ENCODE measurements at regions not wholly inside any gene's neighbourhood (a gene's known extent, or its start where the extent isn't known, plus 50 kb on each side); places are given as distances from the start of the nearest gene placed in this dataset.

- no peak for TF ChIP-seq ZFP30 (CRISPR knock-in tag; IDR thresholded peaks at IDR 0.05)
- no peak for TF ChIP-seq PPARA (CRISPR knock-in tag; IDR thresholded peaks at IDR 0.05; ENCODE audit: borderline replicate concordance)
- TF ChIP-seq PATZ1 (CRISPR knock-in tag; IDR thresholded peaks at IDR 0.05; ENCODE audit: borderline replicate concordance) = no peak
- TF ChIP-seq GLIS3 (CRISPR knock-in tag; IDR thresholded peaks at IDR 0.05) = no peak
- TF ChIP-seq, protein P1, sequence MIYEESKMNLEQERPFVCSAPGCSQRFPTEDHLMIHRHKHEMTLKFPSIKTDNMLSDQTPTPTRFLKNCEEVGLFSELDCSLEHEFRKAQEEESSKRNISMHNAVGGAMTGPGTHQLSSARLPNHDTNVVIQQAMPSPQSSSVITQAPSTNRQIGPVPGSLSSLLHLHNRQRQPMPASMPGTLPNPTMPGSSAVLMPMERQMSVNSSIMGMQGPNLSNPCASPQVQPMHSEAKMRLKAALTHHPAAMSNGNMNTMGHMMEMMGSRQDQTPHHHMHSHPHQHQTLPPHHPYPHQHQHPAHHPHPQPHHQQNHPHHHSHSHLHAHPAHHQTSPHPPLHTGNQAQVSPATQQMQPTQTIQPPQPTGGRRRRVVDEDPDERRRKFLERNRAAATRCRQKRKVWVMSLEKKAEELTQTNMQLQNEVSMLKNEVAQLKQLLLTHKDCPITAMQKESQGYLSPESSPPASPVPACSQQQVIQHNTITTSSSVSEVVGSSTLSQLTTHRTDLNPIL (CRISPR knock-in tag; IDR thresholded peaks at IDR 0.05; ENCODE audit: low read depth) = no peak
- TF ChIP-seq SNAI2 (CRISPR knock-in tag; IDR thresholded peaks at IDR 0.05) = no peak
Observed at GRCh38 chr14:22412926-22413411, 176.1 kb downstream of the DAD1 start.
